Esophagus muscularis mucosa (tissue), 4 donors: ENCODE measurements at regions not wholly inside any gene's neighbourhood (a gene's known extent, or its start where the extent isn't known, plus 50 kb on each side); places are given as distances from the start of the nearest gene placed in this dataset.

Source experiments
- DNase-seq: peaks from one replicate; pipeline ENCODE4 v3.0.0-alpha.2; 2017; ENCODE audit errors: extremely low spot score
- H3K27ac ChIP-seq, 4 donors: fragments of 200-600 bp; sonication (generic); replicated peaks in 1 of 4; 1 replicate in 3 of 4; 2 replicates in 1 of 4; pipeline ENCODE4 v1.5.1; 2016 to 2019; ENCODE audit warnings: mild to moderate bottlenecking in 1 of 4
- H3K27me3 ChIP-seq, 4 donors: fragments of 200-600 bp; sonication (generic); one replicate each; pipeline versions ENCODE4 v1.5.1 to v1.6.0; 2016 to 2019
- H3K36me3 ChIP-seq, 4 donors: fragments of 200-600 bp; sonication (generic); one replicate each; pipeline ENCODE4 v1.5.1; 2016 to 2019
- H3K4me1 ChIP-seq, 4 donors: fragments of 200-600 bp; sonication (generic); one replicate each; pipeline ENCODE4 v1.5.1; 2016 to 2019
- H3K4me3 ChIP-seq, 4 donors: fragments of 200-600 bp; sonication (generic); 1 replicate in 2 of 4; 2 replicates in 2 of 4; pipeline ENCODE4 v1.5.1; 2016 to 2019; ENCODE audit warnings: mild to moderate bottlenecking in 4 of 4, moderate library complexity in 1 of 4
- H3K9me3 ChIP-seq, 4 donors: fragments of 200-600 bp; sonication (generic); 1 replicate in 3 of 4; 2 replicates in 1 of 4; pipeline ENCODE4 v1.5.1; 2016 to 2019
- EP300 ChIP-seq: sonication (generic); formaldehyde crosslinking; IDR thresholded peaks from one replicate; pipeline ENCODE4 v1.6.1; 2017; ENCODE audit warnings: antibody characterized with exemption
- POLR2A ChIP-seq: fragments of 450-650 bp; IDR thresholded peaks from one replicate; pipeline ENCODE4 v1.6.1; 2017; ENCODE audit warnings: antibody characterized with exemption, moderate library complexity, mild to moderate bottlenecking, low read depth
- POLR2AphosphoS5 ChIP-seq, 2 donors: sonication (generic); formaldehyde crosslinking; IDR thresholded peaks; one replicate each; pipeline ENCODE4 v1.6.1; 2017; ENCODE audit warnings: antibody characterized with exemption in 2 of 2
- WGBS: methylation state at CpG from one replicate; pipeline ENCODE4 v1.1.5; 2018; 5-methylcytosine and 5-hydroxymethylcytosine counted together
- intact Hi-C: fragments of 100-400 bp; cut with DNase I; formaldehyde crosslinking; loops from one replicate; pipeline ENCODE4 v1.15.1; 2023
- TF ChIP-seq, protein P1 (sequence below), 3 experiments: fragments of 200-600 bp in 2 of 3; fragments of 450-650 bp in 1 of 3; sonication (generic) in 2 of 3; IDR thresholded peaks; one replicate each; pipeline ENCODE4 v1.5.1; 2017 to 2019; ENCODE audit warnings: antibody characterized with exemption in 3 of 3, mild to moderate bottlenecking in 2 of 3, moderate library complexity in 1 of 3

GRCh38 chr4:123522081-123522480 lies 125.5 kb downstream of the SPRY1 start:
- 89% methylated on average over 3 of the region's 3 CpGs for WGBS
- H3K27me3 ChIP-seq = no peaks in the 10 kb centered on the region
- no peaks in the 10 kb centered on the region for H3K4me1 ChIP-seq
- no peaks in the 10 kb centered on the region for H3K36me3 ChIP-seq
- no peak for TF ChIP-seq POLR2AphosphoS5 (IDR thresholded peaks at IDR 0.05)
- TF ChIP-seq POLR2A = no peak
- TF ChIP-seq EP300 = no peak
- TF ChIP-seq, protein P1, sequence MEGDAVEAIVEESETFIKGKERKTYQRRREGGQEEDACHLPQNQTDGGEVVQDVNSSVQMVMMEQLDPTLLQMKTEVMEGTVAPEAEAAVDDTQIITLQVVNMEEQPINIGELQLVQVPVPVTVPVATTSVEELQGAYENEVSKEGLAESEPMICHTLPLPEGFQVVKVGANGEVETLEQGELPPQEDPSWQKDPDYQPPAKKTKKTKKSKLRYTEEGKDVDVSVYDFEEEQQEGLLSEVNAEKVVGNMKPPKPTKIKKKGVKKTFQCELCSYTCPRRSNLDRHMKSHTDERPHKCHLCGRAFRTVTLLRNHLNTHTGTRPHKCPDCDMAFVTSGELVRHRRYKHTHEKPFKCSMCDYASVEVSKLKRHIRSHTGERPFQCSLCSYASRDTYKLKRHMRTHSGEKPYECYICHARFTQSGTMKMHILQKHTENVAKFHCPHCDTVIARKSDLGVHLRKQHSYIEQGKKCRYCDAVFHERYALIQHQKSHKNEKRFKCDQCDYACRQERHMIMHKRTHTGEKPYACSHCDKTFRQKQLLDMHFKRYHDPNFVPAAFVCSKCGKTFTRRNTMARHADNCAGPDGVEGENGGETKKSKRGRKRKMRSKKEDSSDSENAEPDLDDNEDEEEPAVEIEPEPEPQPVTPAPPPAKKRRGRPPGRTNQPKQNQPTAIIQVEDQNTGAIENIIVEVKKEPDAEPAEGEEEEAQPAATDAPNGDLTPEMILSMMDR (IDR thresholded peaks at IDR 0.05) = no peak
- no peaks in the 10 kb centered on the region for H3K9me3 ChIP-seq
- DNase-seq = no peak
- H3K27ac ChIP-seq = no peak overlapping the region
- intact Hi-C loops = no loop called here
- no peak overlapping the region for H3K4me3 ChIP-seq

DNA sequence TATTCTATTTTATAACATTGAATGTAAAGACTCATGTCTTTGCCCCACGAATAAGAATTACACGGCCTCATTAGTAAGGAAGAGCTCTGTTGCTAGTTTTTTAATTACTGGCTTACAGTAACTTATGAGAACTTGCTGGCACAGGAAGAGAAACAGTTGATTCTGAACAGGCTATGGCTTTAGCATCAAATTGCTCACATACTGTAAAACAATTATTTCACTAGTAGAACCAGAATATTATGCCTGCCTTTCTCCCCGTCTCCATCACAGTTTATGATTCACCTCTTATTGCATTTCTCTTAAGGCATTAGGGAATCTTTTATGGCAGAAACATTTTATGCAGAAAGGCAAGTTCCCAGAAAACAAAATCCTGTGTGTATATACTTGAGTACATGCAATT lies 126.1 kb downstream of the SPRY1 start:
- intact Hi-C loops = no loop called here
- Histone ChIP-seq H3K36me3 (no peaks in the 10 kb centered on the region), H3K27ac (no peak overlapping the region), H3K4me1 (no peaks in the 10 kb centered on the region), H3K27me3 (no peaks in the 10 kb centered on the region), H3K4me3 (no peak overlapping the region), H3K9me3 (no peaks in the 10 kb centered on the region)
- DNase-seq = no peak
- TF ChIP-seq, protein P1 (IDR thresholded peaks at IDR 0.05) = no peak
- TF ChIP-seq POLR2A (no peak), EP300 (no peak), POLR2AphosphoS5 (IDR thresholded peaks at IDR 0.05) (no peak)
- WGBS = 72% methylated on average over 3 of the region's 3 CpGs

GRCh38 chr4:123524958-123525628 lies 128.5 kb downstream of the SPRY1 start:
- H3K27me3 ChIP-seq = no peaks in the 10 kb centered on the region
- H3K4me1 ChIP-seq = no peaks in the 10 kb centered on the region
- TF ChIP-seq, protein P1 (IDR thresholded peaks at IDR 0.05) = no peak
- no peak for TF ChIP-seq EP300
- no peak for TF ChIP-seq POLR2A
- TF ChIP-seq POLR2AphosphoS5 (IDR thresholded peaks at IDR 0.05) = no peak
- H3K4me3 ChIP-seq = no peak overlapping the region
- no peak overlapping the region for H3K27ac ChIP-seq
- H3K9me3 ChIP-seq = no peaks in the 10 kb centered on the region
- DNase-seq = no peak
- intact Hi-C loops = no loop called here
- no peaks in the 10 kb centered on the region for H3K36me3 ChIP-seq
- 89% methylated on average over 5 of the region's 5 CpGs for WGBS

DNA sequence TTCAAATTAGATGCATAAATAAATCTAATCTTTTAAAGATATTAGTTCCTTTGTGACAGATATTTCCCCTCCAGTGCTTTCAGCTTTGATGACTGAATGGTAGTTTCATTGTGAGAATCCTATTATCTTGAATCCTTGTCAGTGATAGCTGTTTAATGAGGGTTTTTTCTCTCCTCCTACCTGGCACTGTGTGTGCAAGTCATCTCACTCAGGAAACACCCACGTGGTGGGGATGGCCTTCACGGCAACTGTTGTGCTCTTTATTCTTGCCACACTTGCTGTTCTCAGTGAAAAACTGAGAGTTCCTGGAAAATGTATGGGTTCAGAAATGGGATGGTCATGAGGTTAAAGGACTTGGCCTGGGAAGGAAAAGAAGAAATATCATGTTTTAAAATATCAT lies 129.9 kb downstream of the SPRY1 start:
- Histone ChIP-seq H3K36me3 (no peaks in the 10 kb centered on the region), H3K9me3 (no peaks in the 10 kb centered on the region), H3K27ac (no peak overlapping the region), H3K4me3 (no peak overlapping the region), H3K4me1 (no peaks in the 10 kb centered on the region), H3K27me3 (no peaks in the 10 kb centered on the region)
- no peak for DNase-seq
- intact Hi-C loops = no loop called here
- no peak for TF ChIP-seq POLR2A
- no peak for TF ChIP-seq POLR2AphosphoS5 (IDR thresholded peaks at IDR 0.05)
- no peak for TF ChIP-seq EP300
- TF ChIP-seq, protein P1 (IDR thresholded peaks at IDR 0.05) = no peak
- 62% methylated on average over 2 of the region's 2 CpGs for WGBS
